ENCODE measurements at regions not wholly inside any gene's neighbourhood (a gene's known extent, or its start where the extent isn't known, plus 50 kb on each side); places are given as distances from the start of the nearest gene placed in this dataset.

- ATAC-seq (no peak), DNase-seq (ENCODE audit: low spot score) (no peak)
- Mint-ChIP-seq H3K27me3 (ENCODE audit: insufficient read depth, low read depth, poor library complexity) (peaks cover 3% of the 10 kb centered on the region), H3K4me1 (no peaks in the 10 kb centered on the region; the same call in 2 of the 3 replicates), H3K4me3 (no peak overlapping the region), H3K27ac (no peak overlapping the region), H3K9me3 (no peaks in the 10 kb centered on the region; the same call in 1 of the 3 replicates), H3K36me3 (ENCODE audit: low read depth) (no peaks in the 10 kb centered on the region)
- no peaks in the 10 kb centered on the region for H3F3A ChIP-seq (replicated peaks; ENCODE audit: low read depth)
- TF ChIP-seq REST (IDR thresholded peaks at IDR 0.05; ENCODE audit: unreplicated experiment) (no peak), STAT1 (IDR thresholded peaks at IDR 0.05; ENCODE audit: unreplicated experiment) (no peak), EZH2 (IDR thresholded peaks at IDR 0.05; ENCODE audit: low read depth, unreplicated experiment) (no peak), CTCF (conservative IDR thresholded peaks at IDR 0.05; ENCODE audit: low read depth in 2 of 2) (no peak), JUNB (IDR thresholded peaks at IDR 0.05; ENCODE audit: unreplicated experiment) (no peak), EZH2phosphoT487 (IDR thresholded peaks at IDR 0.05; ENCODE audit: unreplicated experiment) (no peak), POLR2AphosphoS5 (IDR thresholded peaks at IDR 0.05; ENCODE audit: low read depth) (no peak), NANOG (IDR thresholded peaks at IDR 0.05; ENCODE audit: borderline replicate concordance) (no peak), ZNF114 (CRISPR knock-in tag; IDR thresholded peaks at IDR 0.05) (no peak), ZNF331 (CRISPR knock-in tag; IDR thresholded peaks at IDR 0.05; ENCODE audit: low read depth) (no peak), CREB1 (CRISPR knock-in tag; IDR thresholded peaks at IDR 0.05; ENCODE audit: low read depth) (no peak)
- TF ChIP-seq, protein P1, sequence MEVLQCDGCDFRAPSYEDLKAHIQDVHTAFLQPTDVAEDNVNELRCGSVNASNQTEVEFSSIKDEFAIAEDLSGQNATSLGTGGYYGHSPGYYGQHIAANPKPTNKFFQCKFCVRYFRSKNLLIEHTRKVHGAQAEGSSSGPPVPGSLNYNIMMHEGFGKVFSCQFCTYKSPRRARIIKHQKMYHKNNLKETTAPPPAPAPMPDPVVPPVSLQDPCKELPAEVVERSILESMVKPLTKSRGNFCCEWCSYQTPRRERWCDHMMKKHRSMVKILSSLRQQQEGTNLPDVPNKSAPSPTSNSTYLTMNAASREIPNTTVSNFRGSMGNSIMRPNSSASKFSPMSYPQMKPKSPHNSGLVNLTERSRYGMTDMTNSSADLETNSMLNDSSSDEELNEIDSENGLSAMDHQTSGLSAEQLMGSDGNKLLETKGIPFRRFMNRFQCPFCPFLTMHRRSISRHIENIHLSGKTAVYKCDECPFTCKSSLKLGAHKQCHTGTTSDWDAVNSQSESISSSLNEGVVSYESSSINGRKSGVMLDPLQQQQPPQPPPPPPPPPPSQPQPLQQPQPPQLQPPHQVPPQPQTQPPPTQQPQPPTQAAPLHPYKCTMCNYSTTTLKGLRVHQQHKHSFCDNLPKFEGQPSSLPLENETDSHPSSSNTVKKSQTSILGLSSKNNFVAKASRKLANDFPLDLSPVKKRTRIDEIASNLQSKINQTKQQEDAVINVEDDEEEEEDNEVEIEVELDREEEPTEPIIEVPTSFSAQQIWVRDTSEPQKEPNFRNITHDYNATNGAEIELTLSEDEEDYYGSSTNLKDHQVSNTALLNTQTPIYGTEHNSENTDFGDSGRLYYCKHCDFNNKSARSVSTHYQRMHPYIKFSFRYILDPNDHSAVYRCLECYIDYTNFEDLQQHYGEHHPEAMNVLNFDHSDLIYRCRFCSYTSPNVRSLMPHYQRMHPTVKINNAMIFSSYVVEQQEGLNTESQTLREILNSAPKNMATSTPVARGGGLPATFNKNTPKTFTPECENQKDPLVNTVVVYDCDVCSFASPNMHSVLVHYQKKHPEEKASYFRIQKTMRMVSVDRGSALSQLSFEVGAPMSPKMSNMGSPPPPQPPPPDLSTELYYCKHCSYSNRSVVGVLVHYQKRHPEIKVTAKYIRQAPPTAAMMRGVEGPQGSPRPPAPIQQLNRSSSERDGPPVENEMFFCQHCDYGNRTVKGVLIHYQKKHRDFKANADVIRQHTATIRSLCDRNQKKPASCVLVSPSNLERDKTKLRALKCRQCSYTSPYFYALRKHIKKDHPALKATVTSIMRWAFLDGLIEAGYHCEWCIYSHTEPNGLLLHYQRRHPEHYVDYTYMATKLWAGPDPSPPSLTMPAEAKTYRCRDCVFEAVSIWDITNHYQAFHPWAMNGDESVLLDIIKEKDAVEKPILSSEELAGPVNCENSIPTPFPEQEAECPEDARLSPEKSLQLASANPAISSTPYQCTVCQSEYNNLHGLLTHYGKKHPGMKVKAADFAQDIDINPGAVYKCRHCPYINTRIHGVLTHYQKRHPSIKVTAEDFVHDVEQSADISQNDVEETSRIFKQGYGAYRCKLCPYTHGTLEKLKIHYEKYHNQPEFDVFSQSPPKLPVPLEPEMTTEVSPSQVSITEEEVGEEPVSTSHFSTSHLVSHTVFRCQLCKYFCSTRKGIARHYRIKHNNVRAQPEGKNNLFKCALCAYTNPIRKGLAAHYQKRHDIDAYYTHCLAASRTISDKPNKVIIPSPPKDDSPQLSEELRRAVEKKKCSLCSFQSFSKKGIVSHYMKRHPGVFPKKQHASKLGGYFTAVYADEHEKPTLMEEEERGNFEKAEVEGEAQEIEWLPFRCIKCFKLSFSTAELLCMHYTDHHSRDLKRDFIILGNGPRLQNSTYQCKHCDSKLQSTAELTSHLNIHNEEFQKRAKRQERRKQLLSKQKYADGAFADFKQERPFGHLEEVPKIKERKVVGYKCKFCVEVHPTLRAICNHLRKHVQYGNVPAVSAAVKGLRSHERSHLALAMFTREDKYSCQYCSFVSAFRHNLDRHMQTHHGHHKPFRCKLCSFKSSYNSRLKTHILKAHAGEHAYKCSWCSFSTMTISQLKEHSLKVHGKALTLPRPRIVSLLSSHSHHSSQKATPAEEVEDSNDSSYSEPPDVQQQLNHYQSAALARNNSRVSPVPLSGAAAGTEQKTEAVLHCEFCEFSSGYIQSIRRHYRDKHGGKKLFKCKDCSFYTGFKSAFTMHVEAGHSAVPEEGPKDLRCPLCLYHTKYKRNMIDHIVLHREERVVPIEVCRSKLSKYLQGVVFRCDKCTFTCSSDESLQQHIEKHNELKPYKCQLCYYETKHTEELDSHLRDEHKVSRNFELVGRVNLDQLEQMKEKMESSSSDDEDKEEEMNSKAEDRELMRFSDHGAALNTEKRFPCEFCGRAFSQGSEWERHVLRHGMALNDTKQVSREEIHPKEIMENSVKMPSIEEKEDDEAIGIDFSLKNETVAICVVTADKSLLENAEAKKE (CRISPR knock-in tag; IDR thresholded peaks at IDR 0.05), result no peak
- TF ChIP-seq, protein P2, sequence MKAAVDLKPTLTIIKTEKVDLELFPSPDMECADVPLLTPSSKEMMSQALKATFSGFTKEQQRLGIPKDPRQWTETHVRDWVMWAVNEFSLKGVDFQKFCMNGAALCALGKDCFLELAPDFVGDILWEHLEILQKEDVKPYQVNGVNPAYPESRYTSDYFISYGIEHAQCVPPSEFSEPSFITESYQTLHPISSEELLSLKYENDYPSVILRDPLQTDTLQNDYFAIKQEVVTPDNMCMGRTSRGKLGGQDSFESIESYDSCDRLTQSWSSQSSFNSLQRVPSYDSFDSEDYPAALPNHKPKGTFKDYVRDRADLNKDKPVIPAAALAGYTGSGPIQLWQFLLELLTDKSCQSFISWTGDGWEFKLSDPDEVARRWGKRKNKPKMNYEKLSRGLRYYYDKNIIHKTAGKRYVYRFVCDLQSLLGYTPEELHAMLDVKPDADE (IDR thresholded peaks at IDR 0.05), result no peak
- H3K4me2 ChIP-seq, result no peak overlapping the region
- H3K27ac ChIP-seq (ENCODE audit: low read depth), result no peak overlapping the region
- H3K79me2 ChIP-seq (replicated peaks; ENCODE audit: insufficient read depth), result no peaks in the 10 kb centered on the region
- no peak overlapping the region for H3K4me3 ChIP-seq
- no peaks in the 10 kb centered on the region for H3K27me3 ChIP-seq (ENCODE audit: insufficient read depth)
- H4K20me1 ChIP-seq (replicated peaks; ENCODE audit: insufficient read depth), result no peaks in the 10 kb centered on the region
- 0 out of 2 replicates have a peak, but pooled peaks cover 4% of the 10 kb centered on the region for H3K9me2 ChIP-seq (ENCODE audit: insufficient read depth)
- H3K36me3 ChIP-seq (ENCODE audit: insufficient read depth), result no peaks in the 10 kb centered on the region
- no peaks in the 10 kb centered on the region for H3K4me1 ChIP-seq (ENCODE audit: insufficient read depth)
- H2AFZ ChIP-seq, result no peak overlapping the region
Observed at GRCh38 chr18:10027461-10027860, 113.6 kb downstream of the VAPA start.
